ENCODE measurements at regions not wholly inside any gene's neighbourhood (a gene's known extent, or its start where the extent isn't known, plus 50 kb on each side); places are given as distances from the start of the nearest gene placed in this dataset.

DNA sequence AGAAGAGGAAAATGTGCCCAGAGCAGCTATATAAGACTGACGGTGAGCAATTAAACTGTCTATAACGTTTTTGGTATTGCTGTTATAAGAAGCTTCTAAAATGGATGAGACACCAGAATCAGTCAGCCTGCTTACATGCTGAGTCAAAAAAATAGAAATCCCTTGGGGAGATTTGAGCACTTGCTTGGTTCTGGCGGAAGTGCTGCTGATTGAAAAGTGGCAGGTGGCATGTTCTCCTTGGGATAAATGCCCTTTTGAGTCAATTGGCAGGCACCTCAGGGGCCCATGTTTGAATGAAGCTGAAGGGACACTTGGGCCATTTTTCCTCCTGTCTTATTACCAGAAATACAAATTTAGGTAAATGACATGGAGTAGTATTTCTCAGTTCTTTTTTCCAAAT, 148.7 kb downstream of the PTCHD1 start:
- Mint-ChIP-seq H3K36me3 (ENCODE audit: low read depth) (no peaks in the 10 kb centered on the region), H3K4me1 (no peaks in the 10 kb centered on the region)

DNA sequence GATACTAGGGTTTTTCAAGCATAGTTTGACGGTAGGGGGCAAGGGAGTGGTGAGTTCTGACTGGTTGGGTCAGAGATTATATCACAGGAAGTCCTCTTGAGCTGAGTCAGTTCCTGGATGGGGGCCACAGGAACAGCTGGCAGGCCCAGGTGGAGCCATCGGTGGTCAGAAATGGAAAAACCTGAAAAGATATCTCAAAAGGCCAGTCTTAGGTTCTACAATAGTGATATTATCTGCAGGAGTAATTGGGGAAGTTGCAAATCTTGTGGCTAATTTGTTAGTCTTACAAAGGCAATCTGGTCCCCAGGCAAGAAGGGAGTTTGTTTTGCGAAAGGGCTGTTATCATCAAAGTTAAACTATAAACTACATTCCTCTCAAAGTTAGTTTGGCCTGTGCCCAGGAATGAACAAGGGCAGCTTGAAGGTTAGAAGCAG, 159.3 kb downstream of the PTCHD1 start:
- H3K36me3 Mint-ChIP-seq (ENCODE audit: low read depth): no peaks in the 10 kb centered on the region
- TF ChIP-seq, protein P1, sequence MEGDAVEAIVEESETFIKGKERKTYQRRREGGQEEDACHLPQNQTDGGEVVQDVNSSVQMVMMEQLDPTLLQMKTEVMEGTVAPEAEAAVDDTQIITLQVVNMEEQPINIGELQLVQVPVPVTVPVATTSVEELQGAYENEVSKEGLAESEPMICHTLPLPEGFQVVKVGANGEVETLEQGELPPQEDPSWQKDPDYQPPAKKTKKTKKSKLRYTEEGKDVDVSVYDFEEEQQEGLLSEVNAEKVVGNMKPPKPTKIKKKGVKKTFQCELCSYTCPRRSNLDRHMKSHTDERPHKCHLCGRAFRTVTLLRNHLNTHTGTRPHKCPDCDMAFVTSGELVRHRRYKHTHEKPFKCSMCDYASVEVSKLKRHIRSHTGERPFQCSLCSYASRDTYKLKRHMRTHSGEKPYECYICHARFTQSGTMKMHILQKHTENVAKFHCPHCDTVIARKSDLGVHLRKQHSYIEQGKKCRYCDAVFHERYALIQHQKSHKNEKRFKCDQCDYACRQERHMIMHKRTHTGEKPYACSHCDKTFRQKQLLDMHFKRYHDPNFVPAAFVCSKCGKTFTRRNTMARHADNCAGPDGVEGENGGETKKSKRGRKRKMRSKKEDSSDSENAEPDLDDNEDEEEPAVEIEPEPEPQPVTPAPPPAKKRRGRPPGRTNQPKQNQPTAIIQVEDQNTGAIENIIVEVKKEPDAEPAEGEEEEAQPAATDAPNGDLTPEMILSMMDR (conservative IDR thresholded peaks at IDR 0.05): no peak
- peaks cover 10% of the 10 kb centered on the region for H3K9me3 Mint-ChIP-seq
- H3K27me3 Mint-ChIP-seq (ENCODE audit: low read depth): no peaks in the 10 kb centered on the region
- peak overlapping the region; percentile 37 for H3K27ac Mint-ChIP-seq (ENCODE audit: unreplicated experiment)
- H3K4me3 Mint-ChIP-seq: no peak overlapping the region
- DNase-seq (ENCODE audit: low read depth, low spot score): no peak
- peaks cover 16% of the 10 kb centered on the region for H3K4me1 Mint-ChIP-seq

More for the DNA sequence above, 148.7 kb downstream of the PTCHD1 start:
- TF ChIP-seq, protein P1 (conservative IDR thresholded peaks at IDR 0.05): no peak
- DNase-seq (ENCODE audit: low read depth, low spot score): no peak
- Mint-ChIP-seq H3K9me3 (peaks cover 12% of the 10 kb centered on the region), H3K27me3 (ENCODE audit: low read depth) (no peaks in the 10 kb centered on the region), H3K4me3 (no peak overlapping the region), H3K27ac (ENCODE audit: unreplicated experiment) (no peak overlapping the region)

DNA sequence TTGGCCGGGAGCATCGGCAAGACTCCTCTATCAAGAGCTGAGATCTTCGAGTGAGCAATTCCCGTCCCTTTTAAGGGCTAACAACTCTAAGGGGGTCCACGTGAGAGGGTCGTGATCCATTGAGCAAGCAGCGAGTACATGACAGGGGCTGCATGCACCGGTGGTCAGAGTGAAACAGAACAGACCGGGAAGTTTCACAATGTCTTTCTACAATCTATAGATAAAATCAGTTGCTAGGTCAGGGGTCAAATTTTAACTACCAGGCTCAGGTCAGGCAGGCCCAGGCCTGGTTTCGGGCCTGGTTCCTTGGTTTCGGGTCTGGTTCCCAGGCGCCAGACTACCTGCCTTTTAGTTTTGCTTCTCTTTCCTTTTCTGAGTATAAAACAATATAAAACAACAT, 160.1 kb downstream of the PTCHD1 start:
- Mint-ChIP-seq H3K27ac (ENCODE audit: unreplicated experiment) (peak overlapping the region; percentile 53), H3K9me3 (peaks cover 8% of the 10 kb centered on the region), H3K4me1 (peaks cover 16% of the 10 kb centered on the region), H3K27me3 (ENCODE audit: low read depth) (no peaks in the 10 kb centered on the region), H3K36me3 (ENCODE audit: low read depth) (no peaks in the 10 kb centered on the region), H3K4me3 (no peak overlapping the region)
- no peak for DNase-seq (ENCODE audit: low read depth, low spot score)
- TF ChIP-seq, protein P1 (conservative IDR thresholded peaks at IDR 0.05): no peak

DNA sequence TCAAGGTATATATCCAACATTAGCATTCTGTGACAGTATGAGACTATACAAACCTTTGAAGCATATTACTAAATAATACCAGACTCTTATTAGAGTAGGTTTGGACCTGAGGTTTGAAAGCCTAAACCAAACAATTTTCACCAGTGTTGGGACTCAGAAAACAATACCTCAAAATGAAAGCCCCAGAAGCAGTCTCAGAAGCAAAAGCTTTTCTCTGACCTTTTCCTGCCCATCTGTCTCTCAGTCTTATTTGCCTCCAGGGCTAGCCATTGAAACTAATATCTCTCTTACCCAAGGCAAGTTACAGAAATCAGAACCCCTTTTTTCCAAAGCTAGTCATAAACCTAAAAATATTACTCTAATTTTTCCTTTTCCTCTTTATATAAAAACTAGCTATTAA, 163.3 kb downstream of the PTCHD1 start:
- Mint-ChIP-seq H3K36me3 (ENCODE audit: low read depth) (no peaks in the 10 kb centered on the region), H3K27me3 (ENCODE audit: low read depth) (no peaks in the 10 kb centered on the region), H3K4me1 (peaks cover 9% of the 10 kb centered on the region), H3K9me3 (peaks cover 4% of the 10 kb centered on the region), H3K4me3 (no peak overlapping the region), H3K27ac (ENCODE audit: unreplicated experiment) (no peak overlapping the region)
- DNase-seq (ENCODE audit: low read depth, low spot score): no peak
- TF ChIP-seq, protein P1 (conservative IDR thresholded peaks at IDR 0.05): no peak

DNA sequence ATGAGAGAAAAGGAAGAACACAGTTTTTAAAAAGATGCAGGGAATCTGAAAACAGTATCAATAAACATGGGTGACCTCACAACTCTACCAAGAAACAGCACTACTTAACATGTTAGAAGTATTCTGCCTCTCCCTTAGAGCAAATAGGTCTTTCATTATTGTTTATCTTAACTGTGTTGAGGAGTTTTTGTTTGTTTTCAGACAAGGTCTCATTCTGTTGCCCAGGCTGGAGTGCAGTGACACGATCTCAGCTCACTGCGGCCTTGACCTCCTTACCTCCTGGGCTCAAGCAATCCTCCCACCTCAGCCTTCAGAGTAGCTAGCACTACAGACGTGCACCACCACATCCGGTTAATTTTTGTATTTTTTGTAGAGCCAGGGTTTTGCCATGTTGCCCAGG, 165.3 kb upstream of the PRDX4 start:
- no peak overlapping the region for H3K4me3 Mint-ChIP-seq

More for the DNA sequence above, 165.3 kb upstream of the PRDX4 start:
- TF ChIP-seq, protein P1 (conservative IDR thresholded peaks at IDR 0.05): no peak
- DNase-seq (ENCODE audit: low read depth, low spot score): no peak
- no peaks in the 10 kb centered on the region for H3K9me3 Mint-ChIP-seq
- H3K27me3 Mint-ChIP-seq (ENCODE audit: low read depth): no peaks in the 10 kb centered on the region
- H3K36me3 Mint-ChIP-seq (ENCODE audit: low read depth): no peaks in the 10 kb centered on the region
- peaks cover 19% of the 10 kb centered on the region for H3K4me1 Mint-ChIP-seq
- H3K27ac Mint-ChIP-seq (ENCODE audit: unreplicated experiment): no peak overlapping the region

Data from neural crest cell (in vitro differentiated cells).